CD4-positive, alpha-beta memory T cell (primary cell): ENCODE measurements at regions not wholly inside any gene's neighbourhood (a gene's known extent, or its start where the extent isn't known, plus 50 kb on each side); places are given as distances from the start of the nearest gene placed in this dataset.

Source experiments
- CTCF ChIA-PET: fragments of 350-600 bp; sonication (Branson Sonifier 250); formaldehyde crosslinking; loops from one replicate; lab custom pipeline; 2021; ENCODE audit warnings: inconsistent platforms; ENCODE audit not compliant: partially characterized antibody; lab: Charles Lee
- POLR2A ChIA-PET: fragments of 350-600 bp; sonication (Branson Sonifier 250); formaldehyde crosslinking; loops from one replicate; lab custom pipeline; 2021; ENCODE audit not compliant: partially characterized antibody; lab: Charles Lee
- DNase-seq, 5 donors: peaks; one replicate each; pipeline versions ENCODE4 v3.0.0 to v3.0.0-alpha.2; 2020 to 2022; ENCODE audit warnings: mixed read lengths in 1 of 5
- H3K27ac ChIP-seq: one replicate; pipeline ENCODE4 v1.7.0; 2013; ENCODE audit warnings: low read depth, low read length
- H3K27me3 ChIP-seq: 2 replicates; pipeline ENCODE4 v1.7.0; 2013; ENCODE audit warnings: mild to moderate bottlenecking, low read length, moderate library complexity; ENCODE audit not compliant: insufficient read depth
- H3K36me3 ChIP-seq: 2 replicates; pipeline ENCODE4 v1.7.0; 2013; ENCODE audit warnings: mild to moderate bottlenecking, low read length, moderate library complexity; ENCODE audit not compliant: insufficient read depth
- H3K4me1 ChIP-seq: 2 replicates; pipeline ENCODE4 v1.7.0; 2013; ENCODE audit warnings: mild to moderate bottlenecking, low read length, moderate library complexity; ENCODE audit not compliant: insufficient read depth
- H3K4me3 ChIP-seq, 2 donors: one replicate each; pipeline ENCODE4 v1.7.0; 2013; ENCODE audit warnings: low read length in 2 of 2, mild to moderate bottlenecking in 1 of 2
- H3K9me3 ChIP-seq, 2 donors: one replicate each; pipeline ENCODE4 v1.7.0; 2013; ENCODE audit warnings: low read length in 2 of 2, control low read depth in 1 of 2; ENCODE audit not compliant: control insufficient read depth in 1 of 2
- H3K27ac Mint-ChIP-seq, 7 donors: one replicate each; pipeline ENCODE4 v1.8.0; 2020 to 2021; ENCODE audit warnings: mixed read lengths in 7 of 7, mild to moderate bottlenecking in 6 of 7, inconsistent platforms in 3 of 7, moderate library complexity in 3 of 7
- H3K27me3 Mint-ChIP-seq, 2 donors: one replicate each; pipeline ENCODE4 v1.8.0; 2020 to 2021; ENCODE audit warnings: mixed read lengths in 2 of 2
- H3K36me3 Mint-ChIP-seq, 2 donors: one replicate each; pipeline ENCODE4 v1.8.0; 2020 to 2021; ENCODE audit warnings: mixed read lengths in 2 of 2, inconsistent platforms in 1 of 2, mild to moderate bottlenecking in 1 of 2
- H3K4me1 Mint-ChIP-seq, 4 donors: one replicate each; pipeline ENCODE4 v1.8.0; 2020 to 2021; ENCODE audit warnings: mixed read lengths in 4 of 4, mild to moderate bottlenecking in 1 of 4
- H3K4me3 Mint-ChIP-seq, 8 donors: one replicate each; pipeline ENCODE4 v1.8.0; 2020 to 2021; ENCODE audit warnings: mixed read lengths in 8 of 8, mild to moderate bottlenecking in 7 of 8, moderate library complexity in 6 of 8, inconsistent platforms in 3 of 8
- H3K9me3 Mint-ChIP-seq, 8 donors: one replicate each; pipeline ENCODE4 v1.8.0; 2020 to 2021; ENCODE audit warnings: mixed read lengths in 8 of 8, mild to moderate bottlenecking in 5 of 8, inconsistent platforms in 3 of 8, moderate library complexity in 1 of 8
- intact Hi-C: fragments of 100-400 bp; cut with micrococcal nuclease; formaldehyde crosslinking; loops from one replicate; pipeline ENCODE4 v1.15.1; 2023

- no peak overlapping the region for H3K4me3 ChIP-seq
- H3K27me3 ChIP-seq = no peaks in the 10 kb centered on the region
- no peaks in the 10 kb centered on the region for H3K9me3 ChIP-seq
- intact Hi-C loops = no loop called here
- Mint-ChIP-seq H3K27me3 (peaks cover 0 to 2% of the 10 kb centered on the region in 2 donors), H3K4me1 (peaks cover 0 to 1% (median 0%) of the 10 kb centered on the region in 4 donors), H3K36me3 (no peaks in the 10 kb centered on the region), H3K4me3 (no peak overlapping the region), H3K27ac (no peak overlapping the region), H3K9me3 (peaks cover 0 to 18% (median 15%) of the 10 kb centered on the region in 8 donors)
- ChIA-PET CTCF (no interaction called here), POLR2A (no interaction called here)
- no peaks in the 10 kb centered on the region for H3K4me1 ChIP-seq
- no peak for DNase-seq
- no peak overlapping the region for H3K27ac ChIP-seq
- no peaks in the 10 kb centered on the region for H3K36me3 ChIP-seq
Observed at GRCh38 chr12:126488806-126489205, 1423.6 kb downstream of the AACS start.

GRCh38 chr12:126492181-126492580 lies 1426.9 kb downstream of the AACS start:
- intact Hi-C loops = no loop called here

GRCh38 chr12:126493366-126494108 lies 1428.3 kb downstream of the AACS start:
- no peak overlapping the region for H3K27ac Mint-ChIP-seq
- no peaks in the 10 kb centered on the region for H3K27me3 ChIP-seq
- CTCF ChIA-PET = no interaction called here
- no peaks in the 10 kb centered on the region for H3K36me3 ChIP-seq
- peaks cover 0 to 2% (median 0%) of the 10 kb centered on the region in 4 donors for H3K4me1 Mint-ChIP-seq
- no peak for DNase-seq
- H3K27ac ChIP-seq = no peak overlapping the region
- peaks cover 0 to 16% (median 13%) of the 10 kb centered on the region in 8 donors for H3K9me3 Mint-ChIP-seq
- H3K4me3 Mint-ChIP-seq = no peak overlapping the region
- no peaks in the 10 kb centered on the region for H3K4me1 ChIP-seq
- intact Hi-C loops = no loop called here
- no peaks in the 10 kb centered on the region for H3K36me3 Mint-ChIP-seq
- H3K27me3 Mint-ChIP-seq = peaks cover 0 to 2% of the 10 kb centered on the region in 2 donors
- no peaks in the 10 kb centered on the region for H3K9me3 ChIP-seq
- H3K4me3 ChIP-seq = no peak overlapping the region
- POLR2A ChIA-PET = no interaction called here

More at GRCh38 chr12:126492181-126492580, 1426.9 kb downstream of the AACS start:
- no peak for DNase-seq
- no peaks in the 10 kb centered on the region for H3K9me3 ChIP-seq
- H3K9me3 Mint-ChIP-seq = peaks cover 0 to 16% (median 13%) of the 10 kb centered on the region in 8 donors
- ChIA-PET POLR2A (no interaction called here), CTCF (no interaction called here)
- no peaks in the 10 kb centered on the region for H3K36me3 Mint-ChIP-seq
- H3K27me3 ChIP-seq = no peaks in the 10 kb centered on the region
- H3K4me1 Mint-ChIP-seq = peaks cover 0 to 2% (median 0%) of the 10 kb centered on the region in 4 donors
- no peaks in the 10 kb centered on the region for H3K36me3 ChIP-seq
- no peak overlapping the region for H3K4me3 Mint-ChIP-seq
- peaks cover 0 to 2% of the 10 kb centered on the region in 2 donors for H3K27me3 Mint-ChIP-seq
- H3K27ac ChIP-seq = no peak overlapping the region
- H3K4me1 ChIP-seq = no peaks in the 10 kb centered on the region
- no peak overlapping the region for H3K27ac Mint-ChIP-seq
- H3K4me3 ChIP-seq = no peak overlapping the region

GRCh38 chr12:126496201-126496600 lies 1431.0 kb downstream of the AACS start:
- H3K9me3 ChIP-seq = no peaks in the 10 kb centered on the region
- CTCF ChIA-PET = no interaction called here
- POLR2A ChIA-PET = no interaction called here
- H3K36me3 ChIP-seq = no peaks in the 10 kb centered on the region
- no peak overlapping the region for H3K27ac ChIP-seq
- no peaks in the 10 kb centered on the region for H3K27me3 ChIP-seq
- no peak overlapping the region for H3K4me3 Mint-ChIP-seq
- DNase-seq = no peak
- H3K9me3 Mint-ChIP-seq = peaks cover 0 to 6% (median 4%) of the 10 kb centered on the region in 8 donors
- H3K4me1 ChIP-seq = no peaks in the 10 kb centered on the region
- peaks cover 0 to 2% of the 10 kb centered on the region in 2 donors for H3K27me3 Mint-ChIP-seq
- no peak overlapping the region for H3K27ac Mint-ChIP-seq
- H3K36me3 Mint-ChIP-seq = no peaks in the 10 kb centered on the region
- intact Hi-C loops = no loop called here
- H3K4me1 Mint-ChIP-seq = peaks cover 0 to 2% (median 0%) of the 10 kb centered on the region in 4 donors
- H3K4me3 ChIP-seq = no peak overlapping the region

GRCh38 chr12:126506426-126507182 lies 1441.4 kb downstream of the AACS start:
- Histone ChIP-seq H3K27me3 (no peaks in the 10 kb centered on the region), H3K4me1 (no peaks in the 10 kb centered on the region), H3K9me3 (no peaks in the 10 kb centered on the region), H3K4me3 (no peak overlapping the region), H3K36me3 (no peaks in the 10 kb centered on the region), H3K27ac (no peak overlapping the region)
- ChIA-PET CTCF (no interaction called here), POLR2A (no interaction called here)
- no peak for DNase-seq
- intact Hi-C loops = no loop called here
- Mint-ChIP-seq H3K4me3 (peak overlapping the region in 1 of 8 donors; percentile 61), H3K4me1 (peaks cover 0 to 9% (median 3%) of the 10 kb centered on the region in 4 donors), H3K9me3 (peaks cover 3 to 16% (median 10%) of the 10 kb centered on the region in 8 donors), H3K36me3 (no peaks in the 10 kb centered on the region), H3K27me3 (peaks cover 0 to 1% of the 10 kb centered on the region in 2 donors), H3K27ac (peak overlapping the region in 1 of 7 donors; percentile 73)

GRCh38 chr12:126507231-126507630 lies 1442.0 kb downstream of the AACS start:
- H3K4me3 Mint-ChIP-seq = no peak overlapping the region
- peaks cover 0 to 1% of the 10 kb centered on the region in 2 donors for H3K27me3 Mint-ChIP-seq
- Histone ChIP-seq H3K4me3 (no peak overlapping the region), H3K4me1 (no peaks in the 10 kb centered on the region), H3K27ac (no peak overlapping the region), H3K27me3 (no peaks in the 10 kb centered on the region), H3K9me3 (no peaks in the 10 kb centered on the region), H3K36me3 (no peaks in the 10 kb centered on the region)
- peaks cover 3 to 16% (median 11%) of the 10 kb centered on the region in 8 donors for H3K9me3 Mint-ChIP-seq
- DNase-seq = no peak
- ChIA-PET CTCF (no interaction called here), POLR2A (no interaction called here)
- H3K27ac Mint-ChIP-seq = no peak overlapping the region
- H3K4me1 Mint-ChIP-seq = peaks cover 0 to 9% (median 3%) of the 10 kb centered on the region in 4 donors
- intact Hi-C loops = no loop called here
- no peaks in the 10 kb centered on the region for H3K36me3 Mint-ChIP-seq

GRCh38 chr12:126509572-126509971 lies 1444.3 kb downstream of the AACS start:
- POLR2A ChIA-PET = no interaction called here
- Mint-ChIP-seq H3K4me1 (peaks cover 0 to 9% (median 4%) of the 10 kb centered on the region in 4 donors), H3K36me3 (no peaks in the 10 kb centered on the region), H3K9me3 (peaks cover 3 to 14% (median 11%) of the 10 kb centered on the region in 8 donors), H3K27ac (no peak overlapping the region), H3K27me3 (peaks cover 0 to 1% of the 10 kb centered on the region in 2 donors), H3K4me3 (no peak overlapping the region)
- H3K9me3 ChIP-seq = no peaks in the 10 kb centered on the region
- no peak overlapping the region for H3K4me3 ChIP-seq
- CTCF ChIA-PET = no interaction called here
- DNase-seq = no peak
- H3K36me3 ChIP-seq = no peaks in the 10 kb centered on the region
- no peaks in the 10 kb centered on the region for H3K4me1 ChIP-seq
- no peak overlapping the region for H3K27ac ChIP-seq
- intact Hi-C loops = no loop called here
- no peaks in the 10 kb centered on the region for H3K27me3 ChIP-seq
